Stomach (tissue), 4 donors: ENCODE measurements at regions not wholly inside any gene's neighbourhood (a gene's known extent, or its start where the extent isn't known, plus 50 kb on each side); places are given as distances from the start of the nearest gene placed in this dataset.
"Not testable (repeated sequence)": the region's sequence is repeated elsewhere in the genome, so short reads cannot be mapped to it uniquely, and the experiment has no call there.

Experiments
- CTCF ChIP-seq, 7 experiments: fragments of 450-650 bp in 4 of 7; fragments of 200-600 bp in 3 of 7; sonication (generic) in 3 of 7; IDR thresholded peaks; one replicate each; pipeline ENCODE4 v1.5.1; 2016 to 2019; ENCODE audit warnings: antibody characterized with exemption in 7 of 7, control low read depth in 2 of 7, mild to moderate bottlenecking in 1 of 7
- EP300 ChIP-seq: sonication (generic); formaldehyde crosslinking; IDR thresholded peaks from one replicate; pipeline ENCODE4 v1.6.1; 2017; ENCODE audit warnings: antibody characterized with exemption
- POLR2A ChIP-seq, 4 donors: fragments of 450-650 bp; IDR thresholded peaks; one replicate each; pipeline ENCODE4 v1.6.1; 2016; ENCODE audit warnings: antibody characterized with exemption in 4 of 4, control low read depth in 2 of 4, mild to moderate bottlenecking in 1 of 4, moderate library complexity in 1 of 4

- TF ChIP-seq POLR2A (IDR thresholded peaks at IDR 0.05); CTCF (IDR thresholded peaks at IDR 0.05); EP300: not testable (repeated sequence)
These were observed 219.4 kb downstream of the CYB561 start for GRCh38 chr17:63226720-63227119.
